ENCODE measurements at regions not wholly inside any gene's neighbourhood (a gene's known extent, or its start where the extent isn't known, plus 50 kb on each side); places are given as distances from the start of the nearest gene placed in this dataset.

DNA sequence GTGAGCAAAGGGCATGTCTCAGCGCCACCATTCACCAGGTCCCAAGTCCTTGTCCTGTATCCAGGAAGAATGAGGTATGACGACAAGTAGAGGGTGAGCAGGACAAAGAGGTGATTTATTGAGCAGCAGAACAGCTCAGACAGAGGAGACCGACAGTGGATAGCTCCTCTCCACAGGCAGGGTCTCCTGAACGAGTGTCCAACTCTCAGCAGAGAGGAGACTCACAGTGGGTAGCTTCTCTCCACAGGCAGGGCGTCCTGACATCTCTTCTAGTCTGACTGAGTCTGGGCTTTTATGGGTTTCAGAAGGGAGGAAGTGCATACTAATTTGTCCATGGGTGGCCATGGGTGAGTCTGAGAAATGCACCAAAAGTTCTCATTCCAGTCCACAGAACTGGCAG is 204.7 kb downstream of the ANKRD60 start:
- Histone ChIP-seq H3K9me3 (ENCODE audit: control extremely low read depth in 1 of 5, control insufficient read depth in 4 of 5, insufficient read depth in 2 of 5, low read depth in 1 of 5, low read length in 4 of 5) (no peaks in the 10 kb centered on the region), H3K4me1 (ENCODE audit: control extremely low read depth in 1 of 4, control insufficient read depth in 4 of 4, insufficient read depth in 4 of 4, low read length in 3 of 4) (peaks cover 0 to 10% (median 4%) of the 10 kb centered on the region in 4 experiments), H3K4me3 (ENCODE audit: control insufficient read depth in 1 of 7, extremely low read depth in 1 of 7, insufficient read depth in 4 of 7, low read depth in 2 of 7, low read length in 6 of 7) (no peak overlapping the region), H3K27me3 (replicated peaks in 2 of 5; ENCODE audit: control insufficient read depth in 4 of 5, insufficient read depth in 5 of 5, low read length in 4 of 5) (no peaks in the 10 kb centered on the region), H3K27ac (ENCODE audit: insufficient read depth in 1 of 2, low read depth in 1 of 2, low read length in 2 of 2, poor library complexity in 1 of 2, severe bottlenecking in 2 of 2) (no peak overlapping the region), H3K36me3 (ENCODE audit: control insufficient read depth in 4 of 4, insufficient read depth in 4 of 4, low read length in 3 of 4) (no peaks in the 10 kb centered on the region)
- 88% methylated on average over 4 of the region's 5 CpGs for WGBS (ENCODE audit: insufficient coverage)
- POLR2A ChIA-PET, result no interaction called here
- DNase-seq, result no peak
- CTCF ChIA-PET, result no interaction called here

- Histone ChIP-seq H3K27me3 (replicated peaks in 2 of 5; ENCODE audit: control insufficient read depth in 4 of 5, insufficient read depth in 5 of 5, low read length in 4 of 5) (no peaks in the 10 kb centered on the region), H3K4me3 (ENCODE audit: control insufficient read depth in 1 of 7, extremely low read depth in 1 of 7, insufficient read depth in 4 of 7, low read depth in 2 of 7, low read length in 6 of 7) (no peak overlapping the region), H3K4me1 (ENCODE audit: control extremely low read depth in 1 of 4, control insufficient read depth in 4 of 4, insufficient read depth in 4 of 4, low read length in 3 of 4) (peaks cover 0 to 10% (median 4%) of the 10 kb centered on the region in 4 experiments), H3K27ac (ENCODE audit: insufficient read depth in 1 of 2, low read depth in 1 of 2, low read length in 2 of 2, poor library complexity in 1 of 2, severe bottlenecking in 2 of 2) (no peak overlapping the region), H3K9me3 (ENCODE audit: control extremely low read depth in 1 of 5, control insufficient read depth in 4 of 5, insufficient read depth in 2 of 5, low read depth in 1 of 5, low read length in 4 of 5) (no peaks in the 10 kb centered on the region), H3K36me3 (ENCODE audit: control insufficient read depth in 4 of 4, insufficient read depth in 4 of 4, low read length in 3 of 4) (no peaks in the 10 kb centered on the region)
- ChIA-PET CTCF (no interaction called here), POLR2A (no interaction called here)
- DNase-seq, result no peak
- 97% methylated on average over 8 of the region's 9 CpGs for WGBS (ENCODE audit: insufficient coverage)
Measured at GRCh38 chr20:58023346-58023745, 205.1 kb downstream of the ANKRD60 start.

DNA sequence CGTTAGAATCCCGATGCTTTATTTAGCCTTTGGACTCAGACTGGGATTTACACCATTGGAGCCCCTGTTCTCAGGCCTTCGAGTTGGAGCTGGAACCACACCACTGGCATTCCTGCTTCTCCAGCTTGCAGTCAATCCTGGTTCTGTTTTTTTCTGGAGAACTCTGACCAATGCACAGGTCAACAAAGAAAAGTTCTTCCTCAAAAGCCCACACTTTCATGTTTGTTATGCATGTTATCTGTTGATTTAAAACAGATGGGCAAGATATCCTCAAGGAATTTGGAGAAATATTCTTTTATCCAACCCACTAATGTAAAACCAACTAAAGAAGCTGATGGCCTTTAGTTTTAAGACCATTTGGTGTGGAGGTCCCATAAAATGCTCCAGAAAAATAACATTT is 205.7 kb downstream of the ANKRD60 start:
- Histone ChIP-seq H3K27ac (ENCODE audit: insufficient read depth in 1 of 2, low read depth in 1 of 2, low read length in 2 of 2, poor library complexity in 1 of 2, severe bottlenecking in 2 of 2) (no peak overlapping the region), H3K36me3 (ENCODE audit: control insufficient read depth in 4 of 4, insufficient read depth in 4 of 4, low read length in 3 of 4) (no peaks in the 10 kb centered on the region), H3K27me3 (replicated peaks in 2 of 5; ENCODE audit: control insufficient read depth in 4 of 5, insufficient read depth in 5 of 5, low read length in 4 of 5) (no peaks in the 10 kb centered on the region), H3K4me3 (ENCODE audit: control insufficient read depth in 1 of 7, extremely low read depth in 1 of 7, insufficient read depth in 4 of 7, low read depth in 2 of 7, low read length in 6 of 7) (no peak overlapping the region), H3K4me1 (ENCODE audit: control extremely low read depth in 1 of 4, control insufficient read depth in 4 of 4, insufficient read depth in 4 of 4, low read length in 3 of 4) (peaks cover 0 to 10% (median 4%) of the 10 kb centered on the region in 4 experiments), H3K9me3 (ENCODE audit: control extremely low read depth in 1 of 5, control insufficient read depth in 4 of 5, insufficient read depth in 2 of 5, low read depth in 1 of 5, low read length in 4 of 5) (no peaks in the 10 kb centered on the region)
- whole genome bisulfite sequencing (ENCODE audit: insufficient coverage), result 100% methylated on average over 3 of the region's 3 CpGs
- CTCF ChIA-PET, result no interaction called here
- DNase-seq, result no peak
- POLR2A ChIA-PET, result interaction anchor here (0.7 kb wide), 1 partner anchor 147 kb away, joined by 3 read pairs; no protein-coding TSS in a partner anchor

- POLR2A ChIA-PET, result no interaction called here
Measured at GRCh38 chr20:58021481-58021880, 207.0 kb downstream of the ANKRD60 start.

GRCh38 chr20:58020656-58021454 is 207.6 kb downstream of the ANKRD60 start:
- Histone ChIP-seq H3K27me3 (replicated peaks in 2 of 5; ENCODE audit: control insufficient read depth in 4 of 5, insufficient read depth in 5 of 5, low read length in 4 of 5) (no peaks in the 10 kb centered on the region), H3K9me3 (ENCODE audit: control extremely low read depth in 1 of 5, control insufficient read depth in 4 of 5, insufficient read depth in 2 of 5, low read depth in 1 of 5, low read length in 4 of 5) (no peaks in the 10 kb centered on the region), H3K4me1 (ENCODE audit: control extremely low read depth in 1 of 4, control insufficient read depth in 4 of 4, insufficient read depth in 4 of 4, low read length in 3 of 4) (peaks cover 0 to 10% (median 4%) of the 10 kb centered on the region in 4 experiments), H3K27ac (ENCODE audit: insufficient read depth in 1 of 2, low read depth in 1 of 2, low read length in 2 of 2, poor library complexity in 1 of 2, severe bottlenecking in 2 of 2) (no peak overlapping the region), H3K36me3 (ENCODE audit: control insufficient read depth in 4 of 4, insufficient read depth in 4 of 4, low read length in 3 of 4) (no peaks in the 10 kb centered on the region), H3K4me3 (ENCODE audit: control insufficient read depth in 1 of 7, extremely low read depth in 1 of 7, insufficient read depth in 4 of 7, low read depth in 2 of 7, low read length in 6 of 7) (no peak overlapping the region)
- peak in 2 of 3 donors; percentile 45 to 63 for DNase-seq
- WGBS (ENCODE audit: insufficient coverage), result 39% methylated on average over 9 of the region's 10 CpGs
- ChIA-PET CTCF (no interaction called here), POLR2A (no interaction called here)

More at GRCh38 chr20:58021481-58021880, 207.0 kb downstream of the ANKRD60 start:
- Histone ChIP-seq H3K36me3 (ENCODE audit: control insufficient read depth in 4 of 4, insufficient read depth in 4 of 4, low read length in 3 of 4) (no peaks in the 10 kb centered on the region), H3K27ac (ENCODE audit: insufficient read depth in 1 of 2, low read depth in 1 of 2, low read length in 2 of 2, poor library complexity in 1 of 2, severe bottlenecking in 2 of 2) (no peak overlapping the region), H3K27me3 (replicated peaks in 2 of 5; ENCODE audit: control insufficient read depth in 4 of 5, insufficient read depth in 5 of 5, low read length in 4 of 5) (no peaks in the 10 kb centered on the region), H3K4me1 (ENCODE audit: control extremely low read depth in 1 of 4, control insufficient read depth in 4 of 4, insufficient read depth in 4 of 4, low read length in 3 of 4) (peaks cover 0 to 10% (median 4%) of the 10 kb centered on the region in 4 experiments), H3K9me3 (ENCODE audit: control extremely low read depth in 1 of 5, control insufficient read depth in 4 of 5, insufficient read depth in 2 of 5, low read depth in 1 of 5, low read length in 4 of 5) (no peaks in the 10 kb centered on the region), H3K4me3 (ENCODE audit: control insufficient read depth in 1 of 7, extremely low read depth in 1 of 7, insufficient read depth in 4 of 7, low read depth in 2 of 7, low read length in 6 of 7) (no peak overlapping the region)
- CTCF ChIA-PET, result no interaction called here
- 86% methylated on average over 7 of the region's 7 CpGs for WGBS (ENCODE audit: insufficient coverage)
- no peak for DNase-seq

GRCh38 chr20:58019850-58020625 is 208.4 kb downstream of the ANKRD60 start:
- Histone ChIP-seq H3K4me1 (ENCODE audit: control extremely low read depth in 1 of 4, control insufficient read depth in 4 of 4, insufficient read depth in 4 of 4, low read length in 3 of 4) (peaks cover 0 to 10% (median 4%) of the 10 kb centered on the region in 4 experiments), H3K27me3 (replicated peaks in 2 of 5; ENCODE audit: control insufficient read depth in 4 of 5, insufficient read depth in 5 of 5, low read length in 4 of 5) (no peaks in the 10 kb centered on the region), H3K4me3 (ENCODE audit: control insufficient read depth in 1 of 7, extremely low read depth in 1 of 7, insufficient read depth in 4 of 7, low read depth in 2 of 7, low read length in 6 of 7) (no peak overlapping the region), H3K9me3 (ENCODE audit: control extremely low read depth in 1 of 5, control insufficient read depth in 4 of 5, insufficient read depth in 2 of 5, low read depth in 1 of 5, low read length in 4 of 5) (no peaks in the 10 kb centered on the region), H3K27ac (ENCODE audit: insufficient read depth in 1 of 2, low read depth in 1 of 2, low read length in 2 of 2, poor library complexity in 1 of 2, severe bottlenecking in 2 of 2) (no peak overlapping the region), H3K36me3 (ENCODE audit: control insufficient read depth in 4 of 4, insufficient read depth in 4 of 4, low read length in 3 of 4) (no peaks in the 10 kb centered on the region)
- ChIA-PET CTCF (no interaction called here), POLR2A (no interaction called here)
- DNase-seq, result no peak
- 87% methylated on average over 7 of the region's 8 CpGs for WGBS (ENCODE audit: insufficient coverage)

Data from common myeloid progenitor, CD34-positive (primary cell).